ENCODE measurements at regions not wholly inside any gene's neighbourhood (a gene's known extent, or its start where the extent isn't known, plus 50 kb on each side); places are given as distances from the start of the nearest gene placed in this dataset.

GRCh38 chr12:87836190-87836589, 193.0 kb downstream of the C12orf50 start:
- no peaks in the 10 kb centered on the region for H3K27me3 ChIP-seq (ENCODE audit: control insufficient read depth, insufficient read depth, low read length)
- H3K4me3 ChIP-seq (ENCODE audit: low read length): no peak overlapping the region
- no peaks in the 10 kb centered on the region for H3K36me3 ChIP-seq (ENCODE audit: control insufficient read depth, low read depth, low read length)
- H3K9ac ChIP-seq (ENCODE audit: low read length): no peak overlapping the region
- H3K9me3 ChIP-seq (ENCODE audit: control insufficient read depth, low read depth, low read length): no peaks in the 10 kb centered on the region
- H3K4me1 ChIP-seq (ENCODE audit: control insufficient read depth, low read depth, low read length): no peaks in the 10 kb centered on the region
- H3K27ac ChIP-seq (ENCODE audit: low read length): no peak overlapping the region

GRCh38 chr12:87828382-87828973, 200.7 kb downstream of the C12orf50 start:
- no peaks in the 10 kb centered on the region for H3K27me3 ChIP-seq (ENCODE audit: control insufficient read depth, insufficient read depth, low read length)
- no peak overlapping the region for H3K27ac ChIP-seq (ENCODE audit: low read length)
- H3K9me3 ChIP-seq (ENCODE audit: control insufficient read depth, low read depth, low read length): no peaks in the 10 kb centered on the region

GRCh38 chr12:87827638-87828264, 201.4 kb downstream of the C12orf50 start:
- no peaks in the 10 kb centered on the region for H3K36me3 ChIP-seq (ENCODE audit: control insufficient read depth, low read depth, low read length)
- no peak overlapping the region for H3K27ac ChIP-seq (ENCODE audit: low read length)
- H3K27me3 ChIP-seq (ENCODE audit: control insufficient read depth, insufficient read depth, low read length): no peaks in the 10 kb centered on the region
- H3K4me3 ChIP-seq (ENCODE audit: low read length): no peak overlapping the region
- no peaks in the 10 kb centered on the region for H3K4me1 ChIP-seq (ENCODE audit: control insufficient read depth, low read depth, low read length)
- H3K9ac ChIP-seq (ENCODE audit: low read length): no peak overlapping the region
- no peaks in the 10 kb centered on the region for H3K9me3 ChIP-seq (ENCODE audit: control insufficient read depth, low read depth, low read length)

More at GRCh38 chr12:87828382-87828973, 200.7 kb downstream of the C12orf50 start:
- H3K36me3 ChIP-seq (ENCODE audit: control insufficient read depth, low read depth, low read length): no peaks in the 10 kb centered on the region
- no peaks in the 10 kb centered on the region for H3K4me1 ChIP-seq (ENCODE audit: control insufficient read depth, low read depth, low read length)
- H3K4me3 ChIP-seq (ENCODE audit: low read length): no peak overlapping the region
- no peak overlapping the region for H3K9ac ChIP-seq (ENCODE audit: low read length)

GRCh38 chr12:87822923-87823322, 206.3 kb downstream of the C12orf50 start:
- Histone ChIP-seq H3K4me1 (ENCODE audit: control insufficient read depth, low read depth, low read length) (no peaks in the 10 kb centered on the region), H3K27me3 (ENCODE audit: control insufficient read depth, insufficient read depth, low read length) (no peaks in the 10 kb centered on the region), H3K9ac (ENCODE audit: low read length) (no peak overlapping the region), H3K9me3 (ENCODE audit: control insufficient read depth, low read depth, low read length) (no peaks in the 10 kb centered on the region), H3K36me3 (ENCODE audit: control insufficient read depth, low read depth, low read length) (no peaks in the 10 kb centered on the region), H3K4me3 (ENCODE audit: low read length) (no peak overlapping the region), H3K27ac (ENCODE audit: low read length) (no peak overlapping the region)

- Histone ChIP-seq H3K4me1 (ENCODE audit: control insufficient read depth, low read depth, low read length) (no peaks in the 10 kb centered on the region), H3K9ac (ENCODE audit: low read length) (no peak overlapping the region), H3K27ac (ENCODE audit: low read length) (no peak overlapping the region), H3K9me3 (ENCODE audit: control insufficient read depth, low read depth, low read length) (no peaks in the 10 kb centered on the region), H3K27me3 (ENCODE audit: control insufficient read depth, insufficient read depth, low read length) (no peaks in the 10 kb centered on the region), H3K4me3 (ENCODE audit: low read length) (no peak overlapping the region), H3K36me3 (ENCODE audit: control insufficient read depth, low read depth, low read length) (no peaks in the 10 kb centered on the region)
Observed at GRCh38 chr12:87820524-87821202, 208.5 kb downstream of the C12orf50 start.

GRCh38 chr12:87818441-87818840, 210.8 kb downstream of the C12orf50 start:
- no peaks in the 10 kb centered on the region for H3K9me3 ChIP-seq (ENCODE audit: control insufficient read depth, low read depth, low read length)
- no peak overlapping the region for H3K27ac ChIP-seq (ENCODE audit: low read length)
- H3K36me3 ChIP-seq (ENCODE audit: control insufficient read depth, low read depth, low read length): no peaks in the 10 kb centered on the region
- no peak overlapping the region for H3K9ac ChIP-seq (ENCODE audit: low read length)
- H3K4me3 ChIP-seq (ENCODE audit: low read length): no peak overlapping the region
- no peaks in the 10 kb centered on the region for H3K27me3 ChIP-seq (ENCODE audit: control insufficient read depth, insufficient read depth, low read length)
- no peaks in the 10 kb centered on the region for H3K4me1 ChIP-seq (ENCODE audit: control insufficient read depth, low read depth, low read length)

- H3K4me1 ChIP-seq (ENCODE audit: control insufficient read depth, low read depth, low read length): no peaks in the 10 kb centered on the region
- H3K9ac ChIP-seq (ENCODE audit: low read length): no peak overlapping the region
- H3K27ac ChIP-seq (ENCODE audit: low read length): no peak overlapping the region
- no peak overlapping the region for H3K4me3 ChIP-seq (ENCODE audit: low read length)
- no peaks in the 10 kb centered on the region for H3K36me3 ChIP-seq (ENCODE audit: control insufficient read depth, low read depth, low read length)
- H3K27me3 ChIP-seq (ENCODE audit: control insufficient read depth, insufficient read depth, low read length): no peaks in the 10 kb centered on the region
- H3K9me3 ChIP-seq (ENCODE audit: control insufficient read depth, low read depth, low read length): no peaks in the 10 kb centered on the region
Observed at GRCh38 chr12:87815771-87816585, 213.2 kb downstream of the C12orf50 start.

- H3K9ac ChIP-seq (ENCODE audit: low read length): no peak overlapping the region
- H3K27me3 ChIP-seq (ENCODE audit: control insufficient read depth, insufficient read depth, low read length): no peaks in the 10 kb centered on the region
- no peaks in the 10 kb centered on the region for H3K36me3 ChIP-seq (ENCODE audit: control insufficient read depth, low read depth, low read length)
- no peak overlapping the region for H3K4me3 ChIP-seq (ENCODE audit: low read length)
- H3K4me1 ChIP-seq (ENCODE audit: control insufficient read depth, low read depth, low read length): no peaks in the 10 kb centered on the region
- H3K9me3 ChIP-seq (ENCODE audit: control insufficient read depth, low read depth, low read length): no peaks in the 10 kb centered on the region
- no peak overlapping the region for H3K27ac ChIP-seq (ENCODE audit: low read length)
Observed at GRCh38 chr12:87814625-87815024, 214.6 kb downstream of the C12orf50 start.

GRCh38 chr12:87813476-87814234, 215.5 kb downstream of the C12orf50 start:
- no peaks in the 10 kb centered on the region for H3K9me3 ChIP-seq (ENCODE audit: control insufficient read depth, low read depth, low read length)
- H3K27me3 ChIP-seq (ENCODE audit: control insufficient read depth, insufficient read depth, low read length): no peaks in the 10 kb centered on the region
- H3K4me1 ChIP-seq (ENCODE audit: control insufficient read depth, low read depth, low read length): no peaks in the 10 kb centered on the region
- no peak overlapping the region for H3K27ac ChIP-seq (ENCODE audit: low read length)
- no peaks in the 10 kb centered on the region for H3K36me3 ChIP-seq (ENCODE audit: control insufficient read depth, low read depth, low read length)
- H3K9ac ChIP-seq (ENCODE audit: low read length): no peak overlapping the region
- H3K4me3 ChIP-seq (ENCODE audit: low read length): no peak overlapping the region

GRCh38 chr12:87812681-87813080, 216.5 kb downstream of the C12orf50 start:
- Histone ChIP-seq H3K27ac (ENCODE audit: low read length) (no peak overlapping the region), H3K27me3 (ENCODE audit: control insufficient read depth, insufficient read depth, low read length) (no peaks in the 10 kb centered on the region), H3K36me3 (ENCODE audit: control insufficient read depth, low read depth, low read length) (no peaks in the 10 kb centered on the region), H3K9me3 (ENCODE audit: control insufficient read depth, low read depth, low read length) (no peaks in the 10 kb centered on the region), H3K4me3 (ENCODE audit: low read length) (no peak overlapping the region), H3K4me1 (ENCODE audit: control insufficient read depth, low read depth, low read length) (no peaks in the 10 kb centered on the region), H3K9ac (ENCODE audit: low read length) (no peak overlapping the region)

GRCh38 chr12:87812030-87812429, 217.2 kb downstream of the C12orf50 start:
- Histone ChIP-seq H3K36me3 (ENCODE audit: control insufficient read depth, low read depth, low read length) (no peaks in the 10 kb centered on the region), H3K9ac (ENCODE audit: low read length) (no peak overlapping the region), H3K4me1 (ENCODE audit: control insufficient read depth, low read depth, low read length) (no peaks in the 10 kb centered on the region), H3K27ac (ENCODE audit: low read length) (no peak overlapping the region), H3K27me3 (ENCODE audit: control insufficient read depth, insufficient read depth, low read length) (no peaks in the 10 kb centered on the region), H3K4me3 (ENCODE audit: low read length) (no peak overlapping the region), H3K9me3 (ENCODE audit: control insufficient read depth, low read depth, low read length) (no peaks in the 10 kb centered on the region)

Data from iPS-18a (cell line).